ENCODE measurements at regions not wholly inside any gene's neighbourhood (a gene's known extent, or its start where the extent isn't known, plus 50 kb on each side); places are given as distances from the start of the nearest gene placed in this dataset.
"Not testable (repeated sequence)": the region's sequence is repeated elsewhere in the genome, so short reads cannot be mapped to it uniquely, and the experiment has no call there.

- intact Hi-C loops (cut with micrococcal nuclease), result no loop called here
- CTCF ChIA-PET, result no interaction called here
- H3K27me3 Mint-ChIP-seq (ENCODE audit: low read depth), result peaks cover 10% of the 10 kb centered on the region
- H3K27ac Mint-ChIP-seq, result no peak overlapping the region
- peaks cover 4% of the 10 kb centered on the region for H3K4me1 Mint-ChIP-seq (ENCODE audit: low read depth)
- H3K9me3 Mint-ChIP-seq, result no peaks in the 10 kb centered on the region
- H3K36me3 Mint-ChIP-seq (ENCODE audit: low read depth), result no peaks in the 10 kb centered on the region
- no peak overlapping the region for H3K4me3 Mint-ChIP-seq
- no peak for DNase-seq
These were observed 83.3 kb upstream of the TSC22D2 start for GRCh38 chr3:150324788-150325187.

- CTCF ChIA-PET, result no interaction called here
- intact Hi-C loops (cut with micrococcal nuclease), result no loop called here
- Mint-ChIP-seq H3K36me3 (ENCODE audit: low read depth) (no peaks in the 10 kb centered on the region), H3K4me3 (no peak overlapping the region), H3K9me3 (no peaks in the 10 kb centered on the region), H3K4me1 (ENCODE audit: low read depth) (no peaks in the 10 kb centered on the region), H3K27ac (no peak overlapping the region), H3K27me3 (ENCODE audit: low read depth) (peaks cover 10% of the 10 kb centered on the region)
- no peak for DNase-seq
These were observed 83.9 kb upstream of the TSC22D2 start for GRCh38 chr3:150324245-150324644.

- peaks cover 10% of the 10 kb centered on the region for H3K27me3 Mint-ChIP-seq (ENCODE audit: low read depth)
- H3K36me3 Mint-ChIP-seq (ENCODE audit: low read depth), result no peaks in the 10 kb centered on the region
- no peaks in the 10 kb centered on the region for H3K4me1 Mint-ChIP-seq (ENCODE audit: low read depth)
- CTCF ChIA-PET, result no interaction called here
- H3K9me3 Mint-ChIP-seq, result no peaks in the 10 kb centered on the region
- intact Hi-C loops (cut with micrococcal nuclease), result no loop called here
- H3K27ac Mint-ChIP-seq, result no peak overlapping the region
- H3K4me3 Mint-ChIP-seq, result no peak overlapping the region
- no peak for DNase-seq
These were observed 84.3 kb upstream of the TSC22D2 start for GRCh38 chr3:150323770-150324169.

- H3K36me3 Mint-ChIP-seq (ENCODE audit: low read depth); DNase-seq; H3K27ac Mint-ChIP-seq; H3K9me3 Mint-ChIP-seq; H3K4me3 Mint-ChIP-seq; CTCF ChIA-PET; H3K4me1 Mint-ChIP-seq (ENCODE audit: low read depth); intact Hi-C loops (cut with micrococcal nuclease): not testable (repeated sequence)
- H3K27me3 Mint-ChIP-seq (ENCODE audit: low read depth), result peaks cover 10% of the 10 kb centered on the region
These were observed 85.0 kb upstream of the TSC22D2 start for GRCh38 chr3:150323091-150323490.

- DNase-seq; CTCF ChIA-PET; H3K4me1 Mint-ChIP-seq (ENCODE audit: low read depth); H3K27ac Mint-ChIP-seq; H3K4me3 Mint-ChIP-seq; H3K9me3 Mint-ChIP-seq; intact Hi-C loops (cut with micrococcal nuclease); H3K27me3 Mint-ChIP-seq (ENCODE audit: low read depth); H3K36me3 Mint-ChIP-seq (ENCODE audit: low read depth): not testable (repeated sequence)
These were observed 87.1 kb upstream of the TSC22D2 start for GRCh38 chr3:150320971-150321370.

GRCh38 chr3:150319900-150320299, 88.2 kb upstream of the TSC22D2 start:
- Mint-ChIP-seq H3K9me3 (no peaks in the 10 kb centered on the region), H3K4me3 (no peak overlapping the region), H3K36me3 (ENCODE audit: low read depth) (no peaks in the 10 kb centered on the region), H3K27me3 (ENCODE audit: low read depth) (peaks cover 4% of the 10 kb centered on the region), H3K4me1 (ENCODE audit: low read depth) (no peaks in the 10 kb centered on the region), H3K27ac (no peak overlapping the region)
- intact Hi-C loops (cut with micrococcal nuclease), result no loop called here
- no peak for DNase-seq
- CTCF ChIA-PET, result no interaction called here

- Mint-ChIP-seq H3K9me3 (no peaks in the 10 kb centered on the region), H3K4me3 (no peak overlapping the region), H3K36me3 (ENCODE audit: low read depth) (no peaks in the 10 kb centered on the region), H3K27me3 (ENCODE audit: low read depth) (peaks cover 4% of the 10 kb centered on the region), H3K27ac (no peak overlapping the region), H3K4me1 (ENCODE audit: low read depth) (no peaks in the 10 kb centered on the region)
- intact Hi-C loops (cut with micrococcal nuclease), result no loop called here
- DNase-seq, result no peak
- CTCF ChIA-PET, result no interaction called here
These were observed 90.6 kb upstream of the TSC22D2 start for GRCh38 chr3:150317469-150317868.

GRCh38 chr3:150315721-150316120, 92.4 kb upstream of the TSC22D2 start:
- DNase-seq, result no peak
- Mint-ChIP-seq H3K4me3 (no peak overlapping the region), H3K9me3 (no peaks in the 10 kb centered on the region), H3K36me3 (ENCODE audit: low read depth) (no peaks in the 10 kb centered on the region), H3K4me1 (ENCODE audit: low read depth) (no peaks in the 10 kb centered on the region), H3K27me3 (ENCODE audit: low read depth) (no peaks in the 10 kb centered on the region), H3K27ac (no peak overlapping the region)
- intact Hi-C loops (cut with micrococcal nuclease), result no loop called here
- CTCF ChIA-PET, result no interaction called here

GRCh38 chr3:150314248-150315004, 93.7 kb upstream of the TSC22D2 start:
- no peak for DNase-seq
- CTCF ChIA-PET, result interaction anchor here (1.1 kb wide), 1 partner anchor 10 kb away, joined by 5 read pairs; no protein-coding TSS in a partner anchor
- no peaks in the 10 kb centered on the region for H3K4me1 Mint-ChIP-seq (ENCODE audit: low read depth)
- intact Hi-C loops (cut with micrococcal nuclease), result no loop called here
- H3K36me3 Mint-ChIP-seq (ENCODE audit: low read depth), result no peaks in the 10 kb centered on the region
- no peaks in the 10 kb centered on the region for H3K27me3 Mint-ChIP-seq (ENCODE audit: low read depth)
- no peak overlapping the region for H3K4me3 Mint-ChIP-seq
- no peak overlapping the region for H3K27ac Mint-ChIP-seq
- H3K9me3 Mint-ChIP-seq, result no peaks in the 10 kb centered on the region

GRCh38 chr3:150312018-150312657, 96.0 kb upstream of the TSC22D2 start:
- Mint-ChIP-seq H3K4me1 (ENCODE audit: low read depth) (no peaks in the 10 kb centered on the region), H3K27me3 (ENCODE audit: low read depth) (peaks cover 3% of the 10 kb centered on the region), H3K4me3 (no peak overlapping the region), H3K36me3 (ENCODE audit: low read depth) (no peaks in the 10 kb centered on the region), H3K9me3 (no peaks in the 10 kb centered on the region), H3K27ac (no peak overlapping the region)
- no peak for DNase-seq
- intact Hi-C loops (cut with micrococcal nuclease), result no loop called here
- CTCF ChIA-PET, result interaction anchor here (0.5 to 1.3 kb wide), 2 partner anchors 96 to 100 kb away, joined by 3 to 4 read pairs; partner anchors contain the start of gene TSC22D2

GRCh38 chr3:150311156-150311555, 96.9 kb upstream of the TSC22D2 start:
- Mint-ChIP-seq H3K4me3 (no peak overlapping the region), H3K9me3 (no peaks in the 10 kb centered on the region), H3K4me1 (ENCODE audit: low read depth) (no peaks in the 10 kb centered on the region), H3K27ac (no peak overlapping the region), H3K27me3 (ENCODE audit: low read depth) (peaks cover 4% of the 10 kb centered on the region), H3K36me3 (ENCODE audit: low read depth) (no peaks in the 10 kb centered on the region)
- intact Hi-C loops (cut with micrococcal nuclease), result no loop called here
- CTCF ChIA-PET, result interaction anchor here (1.3 to 1.5 kb wide), 2 partner anchors 74 to 97 kb away, joined by 3 to 5 read pairs; partner anchors contain the start of gene TSC22D2
- no peak for DNase-seq

- DNase-seq, result no peak
- H3K27me3 Mint-ChIP-seq (ENCODE audit: low read depth), result peaks cover 8% of the 10 kb centered on the region
- H3K27ac Mint-ChIP-seq, result no peak overlapping the region
- no peak overlapping the region for H3K4me3 Mint-ChIP-seq
- CTCF ChIA-PET, result interaction anchor here (0.6 to 1.5 kb wide), 3 partner anchors 17 to 166 kb away, joined by 4 to 5 read pairs (median 4); no protein-coding TSS in a partner anchor
- intact Hi-C loops (cut with micrococcal nuclease), result no loop called here
- no peaks in the 10 kb centered on the region for H3K9me3 Mint-ChIP-seq
- H3K36me3 Mint-ChIP-seq (ENCODE audit: low read depth), result no peaks in the 10 kb centered on the region
- H3K4me1 Mint-ChIP-seq (ENCODE audit: low read depth), result no peaks in the 10 kb centered on the region
These were observed 98.5 kb upstream of the TSC22D2 start for GRCh38 chr3:150309557-150309956.

GRCh38 chr3:150309257-150309542, 98.9 kb upstream of the TSC22D2 start:
- Mint-ChIP-seq H3K27ac (no peak overlapping the region), H3K27me3 (ENCODE audit: low read depth) (peaks cover 8% of the 10 kb centered on the region)

More at GRCh38 chr3:150309257-150309542, 98.9 kb upstream of the TSC22D2 start:
- Mint-ChIP-seq H3K4me3 (no peak overlapping the region), H3K4me1 (ENCODE audit: low read depth) (no peaks in the 10 kb centered on the region), H3K9me3 (no peaks in the 10 kb centered on the region), H3K36me3 (ENCODE audit: low read depth) (no peaks in the 10 kb centered on the region)
- no peak for DNase-seq
- intact Hi-C loops (cut with micrococcal nuclease), result no loop called here
- CTCF ChIA-PET, result no interaction called here

Measured in activated naive CD4-positive, alpha-beta T cell treated with anti-CD3 and anti-CD28 coated beads for 36 hours (primary cell).